ENCODE measurements at regions not wholly inside any gene's neighbourhood (a gene's known extent, or its start where the extent isn't known, plus 50 kb on each side); places are given as distances from the start of the nearest gene placed in this dataset.

DNA sequence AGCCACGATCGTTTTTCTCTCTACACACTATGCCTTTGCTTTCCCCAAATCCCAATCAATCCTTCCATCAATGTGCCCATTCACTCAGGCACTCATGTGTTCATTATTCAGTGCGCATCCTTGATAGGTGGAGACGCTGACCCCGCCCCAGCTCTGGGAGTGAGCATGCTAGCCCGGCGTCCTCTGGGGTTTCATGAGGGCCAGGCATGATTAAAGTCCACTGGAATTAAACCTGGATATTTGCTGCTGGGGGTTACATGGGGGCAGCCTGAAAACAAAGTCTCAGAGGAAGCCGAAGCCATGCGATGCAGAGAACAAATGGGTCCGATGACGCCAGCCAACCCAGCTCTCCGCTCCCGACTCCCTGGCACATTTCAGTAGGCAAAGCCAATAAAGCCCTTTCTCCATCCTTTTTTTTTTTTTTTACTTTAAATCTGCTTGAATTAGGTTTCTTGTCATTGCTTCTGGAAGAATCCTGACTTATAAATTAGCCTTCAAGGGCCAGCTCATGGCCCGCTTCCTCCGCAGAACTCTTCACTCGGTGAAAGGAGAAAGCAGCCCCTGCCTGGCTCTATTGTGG lies 316.4 kb upstream of the ID2 start (continued):
- TF ChIP-seq ZNF335 (tag by site-specific recombination; conservative IDR thresholded peaks at IDR 0.05) (no peak), ZNF223 (tag by site-specific recombination; IDR thresholded peaks at IDR 0.05) (no peak), OSR2 (tag by site-specific recombination; IDR thresholded peaks at IDR 0.05) (no peak), ZNF571 (tag by site-specific recombination; IDR thresholded peaks at IDR 0.05) (no peak), ZNF664 (tag by site-specific recombination; IDR thresholded peaks at IDR 0.05) (no peak), ZNF677 (tag by site-specific recombination; IDR thresholded peaks at IDR 0.05) (no peak), ZIC2 (tag by site-specific recombination; IDR thresholded peaks at IDR 0.05) (no peak), HOXA7 (CRISPR knock-in tag; IDR thresholded peaks at IDR 0.05; ENCODE audit: borderline replicate concordance) (no peak), ZBTB7A (tag by site-specific recombination; IDR thresholded peaks at IDR 0.05; ENCODE audit: low read depth) (no peak), ZNF239 (tag by site-specific recombination; IDR thresholded peaks at IDR 0.05) (no peak)

DNA sequence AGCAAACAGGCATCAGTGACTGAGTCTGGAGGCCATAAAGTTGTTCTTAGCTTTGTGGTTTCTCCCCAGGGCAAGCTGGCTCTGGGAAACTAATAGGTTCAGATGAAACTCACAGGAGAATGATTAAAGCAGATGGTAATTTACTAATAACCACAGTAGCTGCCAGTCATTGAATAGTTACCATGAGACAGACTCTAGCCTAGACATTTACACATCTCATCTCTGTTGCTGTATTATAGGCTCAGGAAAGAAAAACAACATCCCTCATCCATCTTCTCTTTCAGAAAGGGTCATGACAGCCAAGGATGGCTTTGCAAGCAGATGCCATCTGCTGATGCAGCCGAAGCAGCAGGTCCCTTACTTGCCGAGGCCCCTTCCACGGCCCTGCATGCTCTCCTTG lies 314.0 kb upstream of the ID2 start:
- Histone ChIP-seq H3K9me3 (ENCODE audit: control insufficient read depth, insufficient read depth, low read depth, low read length) (no peaks in the 10 kb centered on the region), H3K4me3 (ENCODE audit: low read depth, low read length) (no peak overlapping the region), H3K27ac (ENCODE audit: extremely low read depth, low read depth, low read length) (no peak overlapping the region), H3K36me3 (ENCODE audit: control insufficient read depth in 2 of 2, insufficient read depth in 1 of 2, low read length in 2 of 2) (no peaks in the 10 kb centered on the region), H3K4me1 (ENCODE audit: control insufficient read depth, insufficient read depth, low read length) (no peaks in the 10 kb centered on the region)
- ChIA-PET POLR2A (no interaction called here), CTCF (no interaction called here)
- TF ChIP-seq HOXA7 (CRISPR knock-in tag; IDR thresholded peaks at IDR 0.05; ENCODE audit: borderline replicate concordance) (no peak), ZNF266 (tag by site-specific recombination; IDR thresholded peaks at IDR 0.05; ENCODE audit: low read depth) (no peak), ZNF558 (tag by site-specific recombination; IDR thresholded peaks at IDR 0.05) (no peak), ZNF621 (tag by site-specific recombination; IDR thresholded peaks at IDR 0.05) (no peak), YY1 (tag by site-specific recombination; IDR thresholded peaks at IDR 0.05) (no peak)
- TF ChIP-seq, protein P1, sequence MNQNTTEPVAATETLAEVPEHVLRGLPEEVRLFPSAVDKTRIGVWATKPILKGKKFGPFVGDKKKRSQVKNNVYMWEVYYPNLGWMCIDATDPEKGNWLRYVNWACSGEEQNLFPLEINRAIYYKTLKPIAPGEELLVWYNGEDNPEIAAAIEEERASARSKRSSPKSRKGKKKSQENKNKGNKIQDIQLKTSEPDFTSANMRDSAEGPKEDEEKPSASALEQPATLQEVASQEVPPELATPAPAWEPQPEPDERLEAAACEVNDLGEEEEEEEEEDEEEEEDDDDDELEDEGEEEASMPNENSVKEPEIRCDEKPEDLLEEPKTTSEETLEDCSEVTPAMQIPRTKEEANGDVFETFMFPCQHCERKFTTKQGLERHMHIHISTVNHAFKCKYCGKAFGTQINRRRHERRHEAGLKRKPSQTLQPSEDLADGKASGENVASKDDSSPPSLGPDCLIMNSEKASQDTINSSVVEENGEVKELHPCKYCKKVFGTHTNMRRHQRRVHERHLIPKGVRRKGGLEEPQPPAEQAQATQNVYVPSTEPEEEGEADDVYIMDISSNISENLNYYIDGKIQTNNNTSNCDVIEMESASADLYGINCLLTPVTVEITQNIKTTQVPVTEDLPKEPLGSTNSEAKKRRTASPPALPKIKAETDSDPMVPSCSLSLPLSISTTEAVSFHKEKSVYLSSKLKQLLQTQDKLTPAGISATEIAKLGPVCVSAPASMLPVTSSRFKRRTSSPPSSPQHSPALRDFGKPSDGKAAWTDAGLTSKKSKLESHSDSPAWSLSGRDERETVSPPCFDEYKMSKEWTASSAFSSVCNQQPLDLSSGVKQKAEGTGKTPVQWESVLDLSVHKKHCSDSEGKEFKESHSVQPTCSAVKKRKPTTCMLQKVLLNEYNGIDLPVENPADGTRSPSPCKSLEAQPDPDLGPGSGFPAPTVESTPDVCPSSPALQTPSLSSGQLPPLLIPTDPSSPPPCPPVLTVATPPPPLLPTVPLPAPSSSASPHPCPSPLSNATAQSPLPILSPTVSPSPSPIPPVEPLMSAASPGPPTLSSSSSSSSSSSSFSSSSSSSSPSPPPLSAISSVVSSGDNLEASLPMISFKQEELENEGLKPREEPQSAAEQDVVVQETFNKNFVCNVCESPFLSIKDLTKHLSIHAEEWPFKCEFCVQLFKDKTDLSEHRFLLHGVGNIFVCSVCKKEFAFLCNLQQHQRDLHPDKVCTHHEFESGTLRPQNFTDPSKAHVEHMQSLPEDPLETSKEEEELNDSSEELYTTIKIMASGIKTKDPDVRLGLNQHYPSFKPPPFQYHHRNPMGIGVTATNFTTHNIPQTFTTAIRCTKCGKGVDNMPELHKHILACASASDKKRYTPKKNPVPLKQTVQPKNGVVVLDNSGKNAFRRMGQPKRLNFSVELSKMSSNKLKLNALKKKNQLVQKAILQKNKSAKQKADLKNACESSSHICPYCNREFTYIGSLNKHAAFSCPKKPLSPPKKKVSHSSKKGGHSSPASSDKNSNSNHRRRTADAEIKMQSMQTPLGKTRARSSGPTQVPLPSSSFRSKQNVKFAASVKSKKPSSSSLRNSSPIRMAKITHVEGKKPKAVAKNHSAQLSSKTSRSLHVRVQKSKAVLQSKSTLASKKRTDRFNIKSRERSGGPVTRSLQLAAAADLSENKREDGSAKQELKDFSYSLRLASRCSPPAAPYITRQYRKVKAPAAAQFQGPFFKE (tag by site-specific recombination; IDR thresholded peaks at IDR 0.05; ENCODE audit: borderline replicate concordance) = no peak

DNA sequence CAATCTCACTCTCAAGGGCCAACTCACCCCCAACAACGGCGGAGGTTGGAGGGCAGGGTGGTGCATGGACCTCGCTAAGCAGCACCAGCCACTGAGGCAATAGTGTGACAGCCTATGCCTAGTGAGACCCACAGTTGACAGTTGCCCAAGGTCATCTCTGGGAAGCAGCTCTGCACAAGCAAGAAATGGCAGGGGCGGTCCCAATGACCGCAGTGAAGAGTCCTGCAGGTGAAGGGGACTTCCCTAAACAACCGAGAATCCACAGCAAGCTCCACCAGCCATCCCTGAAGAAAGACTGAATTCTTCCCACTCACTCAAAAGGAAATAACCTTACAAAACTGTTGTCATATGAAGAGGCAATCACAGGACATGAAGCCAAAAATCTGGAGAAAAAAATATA lies 313.4 kb upstream of the ID2 start:
- TF ChIP-seq, protein P2, sequence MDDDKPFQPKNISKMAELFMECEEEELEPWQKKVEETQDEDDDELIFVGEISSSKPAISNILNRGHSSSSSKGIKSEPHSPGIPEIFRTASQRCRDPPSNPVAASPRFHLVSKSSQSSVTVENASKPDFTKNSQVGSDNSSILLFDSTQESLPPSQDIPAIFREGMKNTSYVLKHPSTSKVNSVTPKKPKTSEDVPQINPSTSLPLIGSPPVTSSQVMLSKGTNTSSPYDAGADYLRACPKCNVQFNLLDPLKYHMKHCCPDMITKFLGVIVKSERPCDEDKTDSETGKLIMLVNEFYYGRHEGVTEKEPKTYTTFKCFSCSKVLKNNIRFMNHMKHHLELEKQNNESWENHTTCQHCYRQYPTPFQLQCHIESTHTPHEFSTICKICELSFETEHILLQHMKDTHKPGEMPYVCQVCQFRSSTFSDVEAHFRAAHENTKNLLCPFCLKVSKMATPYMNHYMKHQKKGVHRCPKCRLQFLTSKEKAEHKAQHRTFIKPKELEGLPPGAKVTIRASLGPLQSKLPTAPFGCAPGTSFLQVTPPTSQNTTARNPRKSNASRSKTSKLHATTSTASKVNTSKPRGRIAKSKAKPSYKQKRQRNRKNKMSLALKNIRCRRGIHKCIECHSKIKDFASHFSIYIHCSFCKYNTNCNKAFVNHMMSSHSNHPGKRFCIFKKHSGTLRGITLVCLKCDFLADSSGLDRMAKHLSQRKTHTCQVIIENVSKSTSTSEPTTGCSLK (tag by site-specific recombination; IDR thresholded peaks at IDR 0.05) = no peak
- TF ChIP-seq ZNF214 (tag by site-specific recombination; IDR thresholded peaks at IDR 0.05; ENCODE audit: borderline replicate concordance) (no peak), ZNF366 (tag by site-specific recombination; conservative IDR thresholded peaks at IDR 0.05) (no peak), SCRT2 (tag by site-specific recombination; IDR thresholded peaks at IDR 0.05) (no peak)
- TF ChIP-seq, protein P3, sequence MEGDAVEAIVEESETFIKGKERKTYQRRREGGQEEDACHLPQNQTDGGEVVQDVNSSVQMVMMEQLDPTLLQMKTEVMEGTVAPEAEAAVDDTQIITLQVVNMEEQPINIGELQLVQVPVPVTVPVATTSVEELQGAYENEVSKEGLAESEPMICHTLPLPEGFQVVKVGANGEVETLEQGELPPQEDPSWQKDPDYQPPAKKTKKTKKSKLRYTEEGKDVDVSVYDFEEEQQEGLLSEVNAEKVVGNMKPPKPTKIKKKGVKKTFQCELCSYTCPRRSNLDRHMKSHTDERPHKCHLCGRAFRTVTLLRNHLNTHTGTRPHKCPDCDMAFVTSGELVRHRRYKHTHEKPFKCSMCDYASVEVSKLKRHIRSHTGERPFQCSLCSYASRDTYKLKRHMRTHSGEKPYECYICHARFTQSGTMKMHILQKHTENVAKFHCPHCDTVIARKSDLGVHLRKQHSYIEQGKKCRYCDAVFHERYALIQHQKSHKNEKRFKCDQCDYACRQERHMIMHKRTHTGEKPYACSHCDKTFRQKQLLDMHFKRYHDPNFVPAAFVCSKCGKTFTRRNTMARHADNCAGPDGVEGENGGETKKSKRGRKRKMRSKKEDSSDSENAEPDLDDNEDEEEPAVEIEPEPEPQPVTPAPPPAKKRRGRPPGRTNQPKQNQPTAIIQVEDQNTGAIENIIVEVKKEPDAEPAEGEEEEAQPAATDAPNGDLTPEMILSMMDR (tag by site-specific recombination; IDR thresholded peaks at IDR 0.05) = no peak
- CTCF ChIA-PET = no interaction called here
- no peak overlapping the region for H3K4me3 ChIP-seq (ENCODE audit: low read depth, low read length)
- H3K9me3 ChIP-seq (ENCODE audit: control insufficient read depth, insufficient read depth, low read depth, low read length) = no peaks in the 10 kb centered on the region
- no peaks in the 10 kb centered on the region for H3K4me1 ChIP-seq (ENCODE audit: control insufficient read depth, insufficient read depth, low read length)
- no peak overlapping the region for H3K27ac ChIP-seq (ENCODE audit: extremely low read depth, low read depth, low read length)
- POLR2A ChIA-PET = no interaction called here
- no peaks in the 10 kb centered on the region for H3K36me3 ChIP-seq (ENCODE audit: control insufficient read depth in 2 of 2, insufficient read depth in 1 of 2, low read length in 2 of 2)
